Middle frontal gyrus (tissue), 1 donor: ENCODE measurements at regions not wholly inside any gene's neighbourhood (a gene's known extent, or its start where the extent isn't known, plus 50 kb on each side); places are given as distances from the start of the nearest gene placed in this dataset.

ENCODE experiments used
- DNase-seq: peaks from one replicate; pipeline ENCODE4 v3.0.0-alpha.2; 2015; ENCODE audit warnings: low spot score; ENCODE audit errors: extremely low spot score

- no peak for DNase-seq
These were observed 265.1 kb downstream of the ZEB1 start for GRCh38 chr10:31584098-31584631.

DNA sequence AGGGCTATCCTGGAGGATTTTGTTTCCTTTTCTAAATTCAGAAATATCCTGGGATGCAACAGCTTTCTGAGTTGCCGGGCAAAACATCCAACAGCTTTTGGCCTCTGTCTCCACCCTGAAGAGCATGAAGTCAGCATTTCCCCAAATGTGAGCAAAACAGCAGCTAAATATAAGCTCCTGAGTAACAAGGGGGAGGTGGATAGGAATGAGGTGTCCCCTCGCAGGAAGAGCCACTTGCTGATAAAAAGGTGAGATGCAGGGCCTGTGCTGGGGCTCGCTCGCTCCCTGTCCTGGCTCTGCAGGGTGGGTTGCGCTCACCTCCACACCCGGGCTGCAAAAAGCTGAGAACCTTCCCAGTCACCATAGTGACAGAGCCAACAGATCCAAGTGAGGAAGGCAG is 264.3 kb downstream of the ZEB1 start:
- DNase-seq = no peak

DNA sequence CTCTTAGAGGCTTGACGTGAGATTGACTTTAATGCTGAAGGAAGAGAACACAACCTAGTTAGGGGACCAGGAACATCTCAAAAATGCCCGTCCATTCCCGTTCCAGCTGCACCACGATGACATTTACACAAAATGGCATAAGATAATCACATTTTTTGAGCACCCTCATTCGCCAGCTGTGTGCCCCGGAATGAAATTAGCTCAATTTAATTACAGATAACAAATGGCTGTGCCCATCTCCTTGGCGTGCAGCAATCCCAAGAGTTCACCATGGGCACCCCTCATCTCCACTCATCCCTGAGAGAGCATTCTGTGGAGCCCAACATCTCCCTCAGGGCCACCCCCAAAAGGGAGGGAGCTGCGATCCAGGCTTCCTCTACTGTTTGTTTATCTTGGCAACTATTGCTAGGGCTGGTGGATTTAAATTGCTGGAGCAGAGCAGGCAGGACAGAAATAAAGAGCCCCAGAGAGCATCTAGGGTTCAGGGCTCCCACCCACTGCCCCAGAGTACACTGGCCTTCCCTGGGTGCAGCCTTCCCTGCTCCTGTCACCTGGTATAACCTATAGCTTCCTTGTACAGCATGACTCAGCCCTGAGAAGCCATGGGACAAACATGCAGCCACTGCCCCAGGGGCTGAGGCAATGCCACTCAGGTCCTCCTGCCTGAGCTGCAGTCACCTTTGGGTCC is 263.5 kb downstream of the ZEB1 start:
- DNase-seq = no peak

DNA sequence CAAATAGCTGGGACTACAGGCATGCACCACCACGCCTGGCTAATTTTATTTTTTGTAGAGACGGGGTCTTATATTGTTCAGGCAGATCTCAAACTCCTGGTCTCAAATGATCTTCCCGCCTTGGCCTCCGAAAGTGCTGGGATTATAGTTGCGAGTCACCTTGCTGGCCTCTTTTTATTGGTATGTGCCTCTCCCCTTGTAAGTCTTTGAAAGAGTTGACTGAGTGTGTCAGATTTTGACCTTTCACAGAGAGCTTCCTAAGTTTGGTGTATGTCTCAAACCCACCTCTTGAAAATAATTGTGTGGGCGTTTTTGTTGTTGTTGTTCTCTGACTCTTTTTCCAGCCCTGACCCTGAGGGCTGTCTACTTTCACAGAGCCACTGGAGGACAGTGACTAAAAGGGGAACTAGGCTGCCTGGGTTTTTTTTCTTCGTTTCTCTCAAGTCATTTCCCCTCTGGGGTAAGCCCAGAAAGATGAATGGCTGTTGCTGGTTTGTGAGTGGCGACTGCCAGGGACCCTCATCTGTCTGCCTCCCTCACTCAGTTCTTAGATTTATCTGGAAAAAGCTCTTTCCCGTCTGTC is 262.8 kb downstream of the ZEB1 start:
- no peak for DNase-seq

DNA sequence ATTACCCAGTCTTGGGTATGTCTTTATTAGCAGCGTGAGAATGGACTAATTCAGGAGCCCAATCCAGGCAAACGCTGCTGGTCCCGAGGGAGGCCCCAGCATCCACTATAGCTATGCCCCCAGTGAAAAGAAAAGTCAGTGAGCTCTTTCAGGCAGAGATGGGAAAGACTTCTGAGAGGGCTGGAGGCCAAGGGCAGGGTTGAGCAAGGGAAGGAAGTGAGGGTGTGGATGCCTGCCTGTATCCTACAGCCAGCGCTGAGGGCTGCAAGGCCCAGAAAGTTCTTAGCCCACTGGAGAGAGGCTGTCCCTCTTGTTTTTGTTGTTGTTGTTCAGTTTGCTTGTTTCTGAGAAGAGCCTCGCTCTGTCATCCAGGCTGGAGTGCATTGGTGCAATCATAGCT is 261.6 kb downstream of the ZEB1 start:
- no peak for DNase-seq
